WTC11 (cell line): ENCODE measurements at regions not wholly inside any gene's neighbourhood (a gene's known extent, or its start where the extent isn't known, plus 50 kb on each side); places are given as distances from the start of the nearest gene placed in this dataset.

ENCODE experiments used
- ATAC-seq: fragments of 200-7000 bp; cut with Tn5 transposase; 2 replicates; pipeline ENCODE4 v1.10.0; 2021; ENCODE audit warnings: mild to moderate bottlenecking, moderate library complexity
- CTCF ChIA-PET: fragments of 300-600 bp; sonication (Branson Sonifier 250); formaldehyde crosslinking; loops from one replicate; lab custom pipeline; 2021; ENCODE audit warnings: antibody characterized with exemption; lab: Charles Lee
- POLR2A ChIA-PET: fragments of 350-600 bp; sonication (Branson Sonifier 250); formaldehyde crosslinking; loops from one replicate; lab custom pipeline; 2021; ENCODE audit warnings: antibody characterized with exemption; lab: Charles Lee
- DNase-seq: peaks from one replicate; pipeline ENCODE4 v3.0.0; 2021; ENCODE audit warnings: low spot score
- H3K27ac Mint-ChIP-seq: 2 replicates; pipeline ENCODE4 v1.8.0; 2021; ENCODE audit warnings: mixed read lengths
- H3K27me3 Mint-ChIP-seq: 2 replicates; pipeline ENCODE4 v1.8.0; 2021; ENCODE audit warnings: low read depth, mild to moderate bottlenecking, moderate library complexity, mixed read lengths
- H3K36me3 Mint-ChIP-seq: 2 replicates; pipeline ENCODE4 v1.8.0; 2021; ENCODE audit warnings: mixed read lengths
- H3K4me1 Mint-ChIP-seq: 2 replicates; pipeline ENCODE4 v1.8.0; 2022; ENCODE audit warnings: mixed read lengths
- H3K4me3 Mint-ChIP-seq: 2 replicates; pipeline ENCODE4 v1.8.0; 2021; ENCODE audit warnings: mild to moderate bottlenecking, moderate library complexity, mixed read lengths
- H3K9me3 Mint-ChIP-seq: 2 replicates; pipeline ENCODE4 v1.8.0; 2021; ENCODE audit warnings: mixed read lengths
- ATF1 ChIP-seq: sonication (generic); formaldehyde crosslinking; IDR thresholded peaks from 2 replicates; pipeline ENCODE4 v1.8.1; 2023; ENCODE audit warnings: mild to moderate bottlenecking, moderate library complexity, missing genetic modification reagents
- ATF2 ChIP-seq: sonication (generic); formaldehyde crosslinking; IDR thresholded peaks from 2 replicates; pipeline ENCODE4 v1.8.1; 2022; ENCODE audit warnings: low read depth, missing genetic modification reagents, borderline replicate concordance
- CREB1 ChIP-seq: sonication (generic); formaldehyde crosslinking; IDR thresholded peaks from 2 replicates; pipeline ENCODE4 v1.8.0; 2023; ENCODE audit warnings: mild to moderate bottlenecking, missing genetic modification reagents
- FOXP1 ChIP-seq: sonication (generic); formaldehyde crosslinking; IDR thresholded peaks from 2 replicates; pipeline ENCODE4 v1.8.0; 2022; ENCODE audit warnings: missing genetic modification reagents, mild to moderate bottlenecking, moderate library complexity, borderline replicate concordance
- GABPB1 ChIP-seq: sonication (generic); formaldehyde crosslinking; IDR thresholded peaks from 2 replicates; pipeline ENCODE4 v1.8.1; 2023; ENCODE audit warnings: mild to moderate bottlenecking, missing genetic modification reagents
- IRF1 ChIP-seq: sonication (generic); formaldehyde crosslinking; IDR thresholded peaks from 2 replicates; pipeline ENCODE4 v1.8.0; 2023; ENCODE audit warnings: missing genetic modification reagents
- JAZF1 ChIP-seq: fragments of 250-450 bp; sonication (Bioruptor Pico); IDR thresholded peaks from 2 replicates; pipeline ENCODE4 v1.9.0; 2021; ENCODE audit warnings: moderate library complexity, mild to moderate bottlenecking, inconsistent platforms
- MAX ChIP-seq: sonication (generic); formaldehyde crosslinking; IDR thresholded peaks from 2 replicates; pipeline ENCODE4 v1.8.0; 2022; ENCODE audit warnings: mild to moderate bottlenecking, missing genetic modification reagents
- NFYB ChIP-seq: sonication (generic); formaldehyde crosslinking; conservative IDR thresholded peaks from 2 replicates; pipeline ENCODE4 v1.8.0; 2022; ENCODE audit warnings: low read depth, missing genetic modification reagents
- NR2C2 ChIP-seq: sonication (generic); formaldehyde crosslinking; IDR thresholded peaks from 2 replicates; pipeline ENCODE4 v1.8.0; 2022; ENCODE audit warnings: mild to moderate bottlenecking, missing genetic modification reagents
- OVOL2 ChIP-seq: fragments of 250-450 bp; sonication (Bioruptor Pico); IDR thresholded peaks from 2 replicates; pipeline ENCODE4 v1.9.0; 2021; ENCODE audit warnings: mild to moderate bottlenecking, borderline replicate concordance
- PRDM15 ChIP-seq: sonication (generic); formaldehyde crosslinking; IDR thresholded peaks from 2 replicates; pipeline ENCODE4 v1.8.0; 2022; ENCODE audit warnings: missing genetic modification reagents
- SMAD3 ChIP-seq: sonication (generic); formaldehyde crosslinking; IDR thresholded peaks from 2 replicates; pipeline ENCODE4 v1.8.0; 2022; ENCODE audit warnings: missing genetic modification reagents, mild to moderate bottlenecking, borderline replicate concordance
- SMAD4 ChIP-seq: sonication (generic); formaldehyde crosslinking; IDR thresholded peaks from 2 replicates; pipeline ENCODE4 v1.8.0; 2022; ENCODE audit warnings: mild to moderate bottlenecking, missing genetic modification reagents
- TEAD1 ChIP-seq: sonication (generic); formaldehyde crosslinking; IDR thresholded peaks from 2 replicates; pipeline ENCODE4 v1.8.0; 2022; ENCODE audit warnings: mild to moderate bottlenecking, missing genetic modification reagents
- USF1 ChIP-seq: sonication (generic); formaldehyde crosslinking; IDR thresholded peaks from 2 replicates; pipeline ENCODE4 v1.8.0; 2022; ENCODE audit warnings: mild to moderate bottlenecking, missing genetic modification reagents
- ZMAT4 ChIP-seq: fragments of 250-450 bp; sonication (Bioruptor Pico); IDR thresholded peaks from 2 replicates; pipeline ENCODE4 v1.9.0; 2021; ENCODE audit warnings: mild to moderate bottlenecking
- ZNF423 ChIP-seq: fragments of 250-450 bp; sonication (Bioruptor Pico); IDR thresholded peaks from 2 replicates; pipeline ENCODE4 v2.1.2; 2022; ENCODE audit warnings: mild to moderate bottlenecking, moderate library complexity
- ZNF512 ChIP-seq: sonication (generic); formaldehyde crosslinking; IDR thresholded peaks from 2 replicates; pipeline ENCODE4 v1.8.1; 2022; ENCODE audit warnings: missing genetic modification reagents, borderline replicate concordance
- ZNF532 ChIP-seq: fragments of 250-450 bp; sonication (Bioruptor Pico); IDR thresholded peaks from 2 replicates; pipeline ENCODE4 v1.9.0; 2021; ENCODE audit warnings: mild to moderate bottlenecking, borderline replicate concordance

- DNase-seq (no peak), ATAC-seq (peak; percentile 46)
- POLR2A ChIA-PET: no interaction called here
- CTCF ChIA-PET: interaction anchor here (0.7 kb wide), 1 partner anchor 1102 kb away, joined by 3 read pairs; no protein-coding TSS in a partner anchor
- H3K4me3 Mint-ChIP-seq: no peak overlapping the region
- no peaks in the 10 kb centered on the region for H3K36me3 Mint-ChIP-seq
- H3K9me3 Mint-ChIP-seq: 0 out of 2 replicates have a peak, but pooled peaks cover 3% of the 10 kb centered on the region
- H3K4me1 Mint-ChIP-seq: peaks cover 8% of the 10 kb centered on the region
- H3K27me3 Mint-ChIP-seq: peaks cover 3% of the 10 kb centered on the region; the same call in 1 of the 2 replicates
- TF ChIP-seq OVOL2 (CRISPR knock-in tag) (no peak), ZNF532 (CRISPR knock-in tag) (no peak), GABPB1 (CRISPR knock-in tag) (no peak), NR2C2 (CRISPR knock-in tag) (no peak), CREB1 (CRISPR knock-in tag) (no peak), ZNF512 (CRISPR knock-in tag) (no peak), JAZF1 (CRISPR knock-in tag) (no peak), NFYB (no peak), ATF2 (CRISPR knock-in tag) (no peak), ATF1 (CRISPR knock-in tag) (no peak), SMAD3 (CRISPR knock-in tag) (no peak), MAX (no peak), USF1 (no peak)
- H3K27ac Mint-ChIP-seq: no peak overlapping the region
Measured at GRCh38 chr16:73226675-73227074, 178.7 kb upstream of the ZFHX3 start.

- DNase-seq (no peak), ATAC-seq (no peak)
- CTCF ChIA-PET: interaction anchor here (0.7 kb wide), 1 partner anchor 1101 kb away, joined by 3 read pairs; no protein-coding TSS in a partner anchor
- peaks cover 3% of the 10 kb centered on the region; the same call in 1 of the 2 replicates for H3K27me3 Mint-ChIP-seq
- H3K4me3 Mint-ChIP-seq: no peak overlapping the region
- H3K4me1 Mint-ChIP-seq: peaks cover 2% of the 10 kb centered on the region
- H3K36me3 Mint-ChIP-seq: no peaks in the 10 kb centered on the region
- H3K9me3 Mint-ChIP-seq: 0 out of 2 replicates have a peak, but pooled peaks cover 3% of the 10 kb centered on the region
- POLR2A ChIA-PET: no interaction called here
- H3K27ac Mint-ChIP-seq: no peak overlapping the region
- TF ChIP-seq ZNF512 (CRISPR knock-in tag): no peak
- no peak for TF ChIP-seq PRDM15 (CRISPR knock-in tag)
- TF ChIP-seq FOXP1 (CRISPR knock-in tag): no peak
- no peak for TF ChIP-seq TEAD1 (CRISPR knock-in tag)
- TF ChIP-seq ZNF423 (CRISPR knock-in tag): no peak
- no peak for TF ChIP-seq IRF1 (CRISPR knock-in tag)
- TF ChIP-seq ZMAT4 (CRISPR knock-in tag): no peak
- no peak for TF ChIP-seq SMAD4 (CRISPR knock-in tag)
Measured at GRCh38 chr16:73225983-73226382, 178.1 kb upstream of the ZFHX3 start.
